Lower leg skin (tissue), 3 donors: ENCODE measurements at regions not wholly inside any gene's neighbourhood (a gene's known extent, or its start where the extent isn't known, plus 50 kb on each side); places are given as distances from the start of the nearest gene placed in this dataset.

ENCODE experiments used
- POLR2A ChIP-seq, 2 donors: fragments of 450-650 bp; IDR thresholded peaks; one replicate each; pipeline ENCODE4 v1.6.1; 2016 to 2017; ENCODE audit warnings: antibody characterized with exemption in 2 of 2, mild to moderate bottlenecking in 1 of 2, moderate library complexity in 1 of 2
- TF ChIP-seq, protein P1 (sequence below), 3 donors: fragments of 450-650 bp; IDR thresholded peaks; one replicate each; pipeline ENCODE4 v1.5.1; 2016; ENCODE audit warnings: antibody characterized with exemption in 3 of 3, mild to moderate bottlenecking in 3 of 3, moderate library complexity in 2 of 3

DNA sequence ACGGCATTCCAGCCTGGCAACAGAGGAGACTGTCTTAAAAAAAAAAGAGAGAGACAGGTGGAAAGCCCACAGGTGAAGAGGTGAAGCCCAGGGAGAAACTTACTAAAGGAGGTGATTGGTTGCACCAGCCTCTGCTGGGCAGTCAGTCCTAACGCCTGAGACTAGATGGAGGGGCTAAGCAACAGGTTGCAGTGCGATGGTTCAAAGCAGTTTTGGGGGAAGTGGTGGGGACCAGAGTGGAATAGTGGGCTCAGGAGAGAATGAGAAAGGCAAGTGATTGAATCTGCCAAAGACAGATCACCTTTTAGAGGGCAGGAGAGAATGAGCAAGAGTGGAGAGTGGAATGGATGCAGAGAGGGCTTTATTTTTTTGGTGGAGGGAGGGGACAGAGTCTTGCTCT lies 100.0 kb upstream of the KCTD7 start:
- TF ChIP-seq, protein P1, sequence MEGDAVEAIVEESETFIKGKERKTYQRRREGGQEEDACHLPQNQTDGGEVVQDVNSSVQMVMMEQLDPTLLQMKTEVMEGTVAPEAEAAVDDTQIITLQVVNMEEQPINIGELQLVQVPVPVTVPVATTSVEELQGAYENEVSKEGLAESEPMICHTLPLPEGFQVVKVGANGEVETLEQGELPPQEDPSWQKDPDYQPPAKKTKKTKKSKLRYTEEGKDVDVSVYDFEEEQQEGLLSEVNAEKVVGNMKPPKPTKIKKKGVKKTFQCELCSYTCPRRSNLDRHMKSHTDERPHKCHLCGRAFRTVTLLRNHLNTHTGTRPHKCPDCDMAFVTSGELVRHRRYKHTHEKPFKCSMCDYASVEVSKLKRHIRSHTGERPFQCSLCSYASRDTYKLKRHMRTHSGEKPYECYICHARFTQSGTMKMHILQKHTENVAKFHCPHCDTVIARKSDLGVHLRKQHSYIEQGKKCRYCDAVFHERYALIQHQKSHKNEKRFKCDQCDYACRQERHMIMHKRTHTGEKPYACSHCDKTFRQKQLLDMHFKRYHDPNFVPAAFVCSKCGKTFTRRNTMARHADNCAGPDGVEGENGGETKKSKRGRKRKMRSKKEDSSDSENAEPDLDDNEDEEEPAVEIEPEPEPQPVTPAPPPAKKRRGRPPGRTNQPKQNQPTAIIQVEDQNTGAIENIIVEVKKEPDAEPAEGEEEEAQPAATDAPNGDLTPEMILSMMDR (IDR thresholded peaks at IDR 0.05), result no peak
- no peak for TF ChIP-seq POLR2A (IDR thresholded peaks at IDR 0.05)
